Transverse colon (tissue), 4 donors: ENCODE measurements at regions not wholly inside any gene's neighbourhood (a gene's known extent, or its start where the extent isn't known, plus 50 kb on each side); places are given as distances from the start of the nearest gene placed in this dataset.

Experiments
- EP300 ChIP-seq: sonication (generic); formaldehyde crosslinking; IDR thresholded peaks from one replicate; pipeline ENCODE4 v1.6.1; 2017; ENCODE audit warnings: antibody characterized with exemption, low read depth
- POLR2A ChIP-seq: fragments of 450-650 bp; IDR thresholded peaks from one replicate; pipeline ENCODE4 v1.6.1; 2016; ENCODE audit warnings: antibody characterized with exemption, mild to moderate bottlenecking, moderate library complexity
- POLR2AphosphoS5 ChIP-seq, 3 donors: sonication (generic); formaldehyde crosslinking; IDR thresholded peaks; one replicate each; pipeline ENCODE4 v1.6.1; 2016; ENCODE audit warnings: antibody characterized with exemption in 3 of 3
- TF ChIP-seq, protein P1 (sequence below), 5 experiments: fragments of 200-600 bp in 3 of 5; fragments of 450-650 bp in 2 of 5; sonication (generic) in 3 of 5; IDR thresholded peaks; 1 replicate in 2 of 5; 2 replicates in 3 of 5; pipeline ENCODE4 v1.5.1; 2016 to 2017; ENCODE audit warnings: antibody characterized with exemption in 5 of 5, inconsistent platforms in 3 of 5, mild to moderate bottlenecking in 2 of 5, moderate library complexity in 1 of 5

DNA sequence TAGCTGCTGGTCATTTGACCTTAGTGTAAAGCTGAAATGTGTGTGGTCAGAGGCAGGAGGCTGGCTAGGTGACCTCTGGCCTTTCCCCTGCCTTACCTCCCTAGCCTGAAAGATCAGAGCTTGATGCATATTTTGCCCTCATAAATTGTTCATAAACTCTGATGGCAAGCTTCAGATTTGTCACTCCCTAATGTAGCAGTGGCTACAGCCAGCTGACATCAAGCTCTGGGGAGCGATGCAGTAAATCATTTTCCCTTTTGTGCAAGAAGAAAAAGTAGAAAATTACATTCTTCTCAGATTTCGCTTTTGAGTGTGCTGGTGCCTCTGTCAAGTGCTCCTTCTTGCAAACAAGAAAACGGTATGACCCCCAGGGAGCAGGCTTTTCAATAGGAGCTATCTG, 87.7 kb upstream of the MAGEA4 start:
- no peak for TF ChIP-seq POLR2AphosphoS5 (IDR thresholded peaks at IDR 0.05)
- TF ChIP-seq, protein P1, sequence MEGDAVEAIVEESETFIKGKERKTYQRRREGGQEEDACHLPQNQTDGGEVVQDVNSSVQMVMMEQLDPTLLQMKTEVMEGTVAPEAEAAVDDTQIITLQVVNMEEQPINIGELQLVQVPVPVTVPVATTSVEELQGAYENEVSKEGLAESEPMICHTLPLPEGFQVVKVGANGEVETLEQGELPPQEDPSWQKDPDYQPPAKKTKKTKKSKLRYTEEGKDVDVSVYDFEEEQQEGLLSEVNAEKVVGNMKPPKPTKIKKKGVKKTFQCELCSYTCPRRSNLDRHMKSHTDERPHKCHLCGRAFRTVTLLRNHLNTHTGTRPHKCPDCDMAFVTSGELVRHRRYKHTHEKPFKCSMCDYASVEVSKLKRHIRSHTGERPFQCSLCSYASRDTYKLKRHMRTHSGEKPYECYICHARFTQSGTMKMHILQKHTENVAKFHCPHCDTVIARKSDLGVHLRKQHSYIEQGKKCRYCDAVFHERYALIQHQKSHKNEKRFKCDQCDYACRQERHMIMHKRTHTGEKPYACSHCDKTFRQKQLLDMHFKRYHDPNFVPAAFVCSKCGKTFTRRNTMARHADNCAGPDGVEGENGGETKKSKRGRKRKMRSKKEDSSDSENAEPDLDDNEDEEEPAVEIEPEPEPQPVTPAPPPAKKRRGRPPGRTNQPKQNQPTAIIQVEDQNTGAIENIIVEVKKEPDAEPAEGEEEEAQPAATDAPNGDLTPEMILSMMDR (IDR thresholded peaks at IDR 0.05): no peak
- TF ChIP-seq EP300: no peak
- TF ChIP-seq POLR2A: no peak
